Caco-2 (cell line): ENCODE measurements at regions not wholly inside any gene's neighbourhood (a gene's known extent, or its start where the extent isn't known, plus 50 kb on each side); places are given as distances from the start of the nearest gene placed in this dataset.

Experiments
- BruUV-seq: library from RNA; stranded (reverse); fragments of 400-500 nt; replicated peaks from 2 replicates; lab custom pipeline; 2021; lab: Mats Ljungman, UMichigan
- CTCF ChIA-PET: fragments of 300-600 bp; sonication (Branson Sonifier 250); formaldehyde crosslinking; loops from one replicate; lab custom pipeline; 2022; ENCODE audit warnings: antibody characterized with exemption; lab: Charles Lee
- POLR2A ChIA-PET: fragments of 300-600 bp; sonication (Branson Sonifier 250); formaldehyde crosslinking; loops from one replicate; lab custom pipeline; 2022; ENCODE audit warnings: antibody characterized with exemption; lab: Charles Lee
- DNase-seq, 2 experiments: peaks; one replicate each; pipeline versions ENCODE4 v3.0.0 to v3.0.0-alpha.2; 2020 to 2022
- H3K27me3 ChIP-seq: replicated peaks from 2 replicates; pipeline ENCODE4 v1.6.0; 2011; ENCODE audit warnings: low read length; ENCODE audit not compliant: control insufficient read depth, insufficient read depth
- H3K36me3 ChIP-seq: 2 replicates; pipeline ENCODE4 v1.5.1; 2011; ENCODE audit warnings: low read length; ENCODE audit not compliant: control insufficient read depth, insufficient read depth
- H3K4me1 ChIP-seq: fragments of 250-450 bp; sonication (Bioruptor Pico); 2 replicates; pipeline ENCODE4 v1.5.1; 2020; ENCODE audit warnings: mild to moderate bottlenecking
- H3K4me3 ChIP-seq: 2 replicates; pipeline ENCODE4 v1.5.1; 2011; ENCODE audit warnings: low read depth, mild to moderate bottlenecking, control low read depth, low read length
- H3K9me3 ChIP-seq: fragments of 250-450 bp; sonication (Bioruptor Pico); 2 replicates; pipeline ENCODE4 v1.5.1; 2020; ENCODE audit warnings: mild to moderate bottlenecking, moderate library complexity
- H3K27ac Mint-ChIP-seq: one replicate; pipeline ENCODE4 v1.8.0; 2022; ENCODE audit warnings: mixed read lengths; ENCODE audit not compliant: unreplicated experiment
- H3K27me3 Mint-ChIP-seq: one replicate; pipeline ENCODE4 v1.8.0; 2022; ENCODE audit warnings: mixed read lengths; ENCODE audit not compliant: insufficient read depth, unreplicated experiment
- H3K36me3 Mint-ChIP-seq: one replicate; pipeline ENCODE4 v1.8.0; 2022; ENCODE audit warnings: mild to moderate bottlenecking, mixed read lengths; ENCODE audit not compliant: insufficient read depth, unreplicated experiment
- H3K4me1 Mint-ChIP-seq: one replicate; pipeline ENCODE4 v1.8.0; 2022; ENCODE audit warnings: low read depth, mixed read lengths; ENCODE audit not compliant: unreplicated experiment
- H3K4me3 Mint-ChIP-seq: one replicate; pipeline ENCODE4 v1.8.0; 2022; ENCODE audit warnings: mild to moderate bottlenecking, moderate library complexity, mixed read lengths; ENCODE audit not compliant: unreplicated experiment
- H3K9me3 Mint-ChIP-seq: one replicate; pipeline ENCODE4 v1.8.0; 2022; ENCODE audit warnings: mixed read lengths; ENCODE audit not compliant: unreplicated experiment
- intact Hi-C: fragments of 100-400 bp; cut with micrococcal nuclease; formaldehyde crosslinking; loops from one replicate; pipeline ENCODE4 v1.10.0; 2022; ENCODE audit not compliant: unreplicated experiment
- TF ChIP-seq, protein P1 (sequence below), 2 experiments: fragments of 200-600 bp in 1 of 2; IDR thresholded peaks; 1 replicate in 1 of 2; 2 replicates in 1 of 2; pipeline versions ENCODE4 v1.5.1 to v1.8.0; 2011 to 2022; ENCODE audit warnings: antibody characterized with exemption in 1 of 2, control low read depth in 1 of 2, inconsistent platforms in 1 of 2, low read depth in 1 of 2, low read length in 1 of 2, mild to moderate bottlenecking in 1 of 2, moderate library complexity in 1 of 2; ENCODE audit not compliant: insufficient read depth in 1 of 2, severe bottlenecking in 1 of 2, unreplicated experiment in 1 of 2

DNA sequence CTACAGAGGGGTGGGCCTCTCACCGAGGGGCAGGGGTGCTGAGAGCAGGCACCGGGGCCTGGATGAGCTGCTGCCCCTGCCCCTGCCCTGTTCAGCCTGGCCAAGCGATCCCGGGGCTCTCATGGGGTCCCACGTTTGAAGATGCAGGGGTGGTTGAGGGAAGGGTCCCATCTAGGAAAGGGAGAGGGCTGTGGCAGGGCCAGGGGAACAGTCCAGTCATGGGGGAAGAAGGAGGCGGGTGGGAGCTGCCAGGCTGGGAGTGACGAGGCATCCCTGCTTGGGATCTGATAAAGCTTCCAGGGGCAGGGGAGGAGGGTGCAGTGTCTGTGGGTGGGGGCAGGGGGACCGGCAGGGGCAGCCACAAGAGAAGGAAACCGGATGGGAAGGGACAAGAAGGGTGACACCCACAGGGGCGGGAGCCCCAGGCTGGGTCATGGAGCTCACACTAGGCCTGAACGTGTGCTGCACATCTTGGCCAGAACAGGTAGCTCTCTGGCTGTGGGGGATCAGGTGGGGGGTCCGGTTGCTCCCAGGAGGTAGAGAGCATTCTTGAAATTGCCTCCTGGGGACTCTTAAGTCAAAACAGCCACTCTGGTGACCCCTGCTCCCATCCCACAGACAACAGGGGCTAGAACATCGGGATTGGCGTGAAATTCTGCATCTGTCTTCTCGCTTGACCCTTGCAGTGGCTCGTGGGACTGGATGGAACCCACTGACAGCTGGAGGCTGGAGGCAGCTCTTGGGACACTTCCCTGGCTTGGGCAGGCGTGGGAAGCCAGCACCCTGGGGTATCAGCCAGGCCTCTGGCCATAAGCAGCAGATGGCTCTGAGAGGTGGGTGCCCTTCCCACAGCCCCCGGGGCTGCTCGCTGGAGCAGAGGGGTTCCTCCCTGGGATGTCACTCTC, 58.0 kb upstream of the GATA5 start:
- H3K4me1 ChIP-seq: peaks cover 21% of the 10 kb centered on the region
- no peaks in the 10 kb centered on the region for H3K27me3 ChIP-seq
- H3K4me3 ChIP-seq: no peak overlapping the region
- Mint-ChIP-seq H3K4me3 (no peak overlapping the region), H3K9me3 (no peaks in the 10 kb centered on the region), H3K27ac (no peak overlapping the region), H3K4me1 (peaks cover 13% of the 10 kb centered on the region), H3K36me3 (no peaks in the 10 kb centered on the region), H3K27me3 (no peaks in the 10 kb centered on the region)
- no peaks in the 10 kb centered on the region for H3K9me3 ChIP-seq
- ChIA-PET POLR2A (no interaction called here), CTCF (interaction anchor here (0.6 kb wide), 1 partner anchor 15 kb away, joined by 4 read pairs; no protein-coding TSS in a partner anchor)
- BruUV-seq: no TSS peak
- H3K36me3 ChIP-seq: no peaks in the 10 kb centered on the region
- intact Hi-C loops: no loop called here
- TF ChIP-seq, protein P1, sequence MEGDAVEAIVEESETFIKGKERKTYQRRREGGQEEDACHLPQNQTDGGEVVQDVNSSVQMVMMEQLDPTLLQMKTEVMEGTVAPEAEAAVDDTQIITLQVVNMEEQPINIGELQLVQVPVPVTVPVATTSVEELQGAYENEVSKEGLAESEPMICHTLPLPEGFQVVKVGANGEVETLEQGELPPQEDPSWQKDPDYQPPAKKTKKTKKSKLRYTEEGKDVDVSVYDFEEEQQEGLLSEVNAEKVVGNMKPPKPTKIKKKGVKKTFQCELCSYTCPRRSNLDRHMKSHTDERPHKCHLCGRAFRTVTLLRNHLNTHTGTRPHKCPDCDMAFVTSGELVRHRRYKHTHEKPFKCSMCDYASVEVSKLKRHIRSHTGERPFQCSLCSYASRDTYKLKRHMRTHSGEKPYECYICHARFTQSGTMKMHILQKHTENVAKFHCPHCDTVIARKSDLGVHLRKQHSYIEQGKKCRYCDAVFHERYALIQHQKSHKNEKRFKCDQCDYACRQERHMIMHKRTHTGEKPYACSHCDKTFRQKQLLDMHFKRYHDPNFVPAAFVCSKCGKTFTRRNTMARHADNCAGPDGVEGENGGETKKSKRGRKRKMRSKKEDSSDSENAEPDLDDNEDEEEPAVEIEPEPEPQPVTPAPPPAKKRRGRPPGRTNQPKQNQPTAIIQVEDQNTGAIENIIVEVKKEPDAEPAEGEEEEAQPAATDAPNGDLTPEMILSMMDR (IDR thresholded peaks at IDR 0.05; ENCODE audit: insufficient read depth in 1 of 2, low read depth in 1 of 2, low read length in 1 of 2, severe bottlenecking in 1 of 2, unreplicated experiment in 1 of 2): no peak
- DNase-seq: no peak

DNA sequence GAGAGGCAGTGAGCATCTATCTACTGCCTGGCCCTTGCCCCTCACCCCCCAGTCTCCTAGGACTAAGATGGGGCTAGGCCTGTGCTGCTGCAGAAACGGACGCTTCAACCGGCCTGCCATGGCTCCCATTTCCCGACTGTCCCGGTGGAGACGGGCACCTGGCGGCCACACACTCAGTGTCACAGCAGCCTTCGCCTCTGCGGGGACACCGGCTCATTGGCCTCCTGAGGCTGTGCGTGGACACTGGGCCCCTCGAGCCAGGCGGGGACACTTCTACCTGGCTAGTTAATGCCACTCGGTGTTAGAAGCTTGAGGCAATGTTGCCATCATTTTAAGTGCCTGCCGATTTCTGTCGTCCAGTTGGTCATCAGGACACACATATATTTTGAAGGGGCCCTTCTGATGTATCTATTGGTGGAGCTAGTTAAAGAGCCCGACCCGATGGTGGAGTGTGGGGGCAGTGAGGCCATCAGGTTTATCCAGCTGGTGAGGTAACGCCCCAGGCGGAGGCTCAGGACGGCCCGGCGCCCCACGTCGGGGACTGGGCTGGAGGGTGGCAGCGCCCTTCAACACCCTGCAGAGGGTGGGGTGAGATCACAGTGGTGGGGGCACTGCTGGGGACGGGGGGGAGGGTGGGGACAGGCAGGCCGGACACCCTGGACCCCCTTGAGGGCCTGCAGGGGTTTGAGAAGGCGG, 58.9 kb upstream of the GATA5 start:
- H3K27me3 ChIP-seq: no peaks in the 10 kb centered on the region
- CTCF ChIA-PET: no interaction called here

DNA sequence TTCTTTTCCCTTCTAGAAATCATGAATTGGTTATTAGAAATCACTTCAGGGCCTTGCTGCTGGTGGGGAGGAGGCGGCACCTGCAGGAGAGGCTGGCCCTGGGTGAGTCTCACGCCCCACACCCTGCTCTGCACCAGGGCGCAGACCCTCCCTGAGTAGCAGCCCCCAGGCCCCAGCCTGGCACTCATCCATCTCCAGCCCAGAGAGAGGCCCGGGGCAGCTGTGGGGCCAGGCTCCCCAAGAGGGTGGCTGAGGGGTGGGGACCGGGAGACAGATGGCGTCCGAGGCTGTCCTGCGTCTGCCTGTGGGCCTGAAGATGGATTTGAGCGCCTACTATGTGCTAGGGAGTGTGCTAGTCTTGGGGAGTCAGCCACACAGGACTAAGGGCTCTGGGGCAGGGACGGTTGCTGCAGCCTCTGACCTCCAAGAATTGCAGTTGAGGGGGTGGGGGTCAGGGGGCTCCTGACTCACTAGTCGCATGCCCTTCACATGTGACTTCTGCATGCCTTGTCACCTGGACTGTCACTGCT, 59.6 kb upstream of the GATA5 start:
- ChIA-PET CTCF (no interaction called here), POLR2A (no interaction called here)
- Histone ChIP-seq H3K4me1 (peaks cover 9% of the 10 kb centered on the region; the same call in 1 of the 2 replicates), H3K27me3 (no peaks in the 10 kb centered on the region), H3K9me3 (no peaks in the 10 kb centered on the region), H3K36me3 (no peaks in the 10 kb centered on the region), H3K4me3 (no peak overlapping the region)
- TF ChIP-seq, protein P1 (IDR thresholded peaks at IDR 0.05; ENCODE audit: insufficient read depth in 1 of 2, low read depth in 1 of 2, low read length in 1 of 2, severe bottlenecking in 1 of 2, unreplicated experiment in 1 of 2): no peak
- Mint-ChIP-seq H3K4me3 (no peak overlapping the region), H3K36me3 (no peaks in the 10 kb centered on the region), H3K4me1 (peaks cover 6% of the 10 kb centered on the region), H3K9me3 (no peaks in the 10 kb centered on the region), H3K27ac (no peak overlapping the region), H3K27me3 (no peaks in the 10 kb centered on the region)
- no TSS peak for BruUV-seq
- DNase-seq: no peak
- intact Hi-C loops: no loop called here

More for the DNA sequence above, 58.9 kb upstream of the GATA5 start:
- Mint-ChIP-seq H3K27me3 (no peaks in the 10 kb centered on the region), H3K27ac (no peak overlapping the region), H3K36me3 (no peaks in the 10 kb centered on the region), H3K9me3 (no peaks in the 10 kb centered on the region), H3K4me1 (peaks cover 11% of the 10 kb centered on the region), H3K4me3 (no peak overlapping the region)
- no peaks in the 10 kb centered on the region for H3K36me3 ChIP-seq
- H3K9me3 ChIP-seq: no peaks in the 10 kb centered on the region
- DNase-seq: no peak
- TF ChIP-seq, protein P1 (IDR thresholded peaks at IDR 0.05; ENCODE audit: insufficient read depth in 1 of 2, low read depth in 1 of 2, low read length in 1 of 2, severe bottlenecking in 1 of 2, unreplicated experiment in 1 of 2): no peak
- BruUV-seq: no TSS peak
- no peak overlapping the region for H3K4me3 ChIP-seq
- POLR2A ChIA-PET: no interaction called here
- intact Hi-C loops: no loop called here
- peaks cover 12% of the 10 kb centered on the region for H3K4me1 ChIP-seq
